Skeletal muscle tissue (tissue), 3 donors: ENCODE measurements at regions not wholly inside any gene's neighbourhood (a gene's known extent, or its start where the extent isn't known, plus 50 kb on each side); places are given as distances from the start of the nearest gene placed in this dataset.
"Not testable (repeated sequence)": the region's sequence is repeated elsewhere in the genome, so short reads cannot be mapped to it uniquely, and the experiment has no call there.

Experiments
- H3K27ac ChIP-seq: one replicate; pipeline ENCODE4 v1.7.0; 2013; ENCODE audit warnings: mild to moderate bottlenecking, low read depth, low read length, inconsistent platforms
- H3K27me3 ChIP-seq, 3 donors: one replicate each; pipeline ENCODE4 v1.7.0; 2013; ENCODE audit warnings: low read length in 3 of 3; ENCODE audit not compliant: control insufficient read depth in 3 of 3, insufficient read depth in 3 of 3
- H3K36me3 ChIP-seq, 3 donors: one replicate each; pipeline ENCODE4 v1.7.0; 2013; ENCODE audit warnings: low read length in 3 of 3; ENCODE audit not compliant: control insufficient read depth in 3 of 3, insufficient read depth in 3 of 3
- H3K4me1 ChIP-seq, 3 donors: one replicate each; pipeline ENCODE4 v1.7.0; 2013; ENCODE audit warnings: low read length in 3 of 3, mild to moderate bottlenecking in 3 of 3; ENCODE audit not compliant: control insufficient read depth in 3 of 3, insufficient read depth in 3 of 3
- H3K4me3 ChIP-seq, 3 donors: one replicate each; pipeline ENCODE4 v1.7.0; 2013; ENCODE audit warnings: low read length in 3 of 3
- H3K9ac ChIP-seq, 3 donors: one replicate each; pipeline ENCODE4 v1.7.0; 2013; ENCODE audit warnings: low read length in 3 of 3, mild to moderate bottlenecking in 3 of 3, moderate library complexity in 2 of 3, low read depth in 1 of 3
- H3K9me3 ChIP-seq, 3 donors: one replicate each; pipeline ENCODE4 v1.7.0; 2013; ENCODE audit warnings: low read length in 3 of 3; ENCODE audit not compliant: control insufficient read depth in 3 of 3
- donor health status: Osteomylitis.

DNA sequence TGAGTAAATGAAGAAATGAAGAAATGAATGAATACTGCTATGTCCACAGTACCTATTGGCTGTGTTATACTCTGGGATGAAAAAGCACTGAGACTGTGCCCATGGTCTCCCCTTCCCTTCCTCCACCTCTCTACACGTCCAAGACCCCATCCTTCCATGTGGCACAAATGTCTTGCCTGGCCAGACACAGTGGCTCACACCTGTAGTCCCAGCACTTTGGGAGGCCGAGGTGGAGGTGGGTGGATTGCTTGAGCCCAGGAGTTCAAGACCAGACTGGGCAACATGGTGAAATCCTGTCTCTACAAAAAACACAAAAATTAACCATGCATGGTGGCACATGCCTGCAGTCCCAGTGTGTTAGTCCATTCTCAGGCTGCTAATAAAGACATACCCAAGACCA, 200.1 kb downstream of the FAM43A start:
- peaks cover 7 to 9% (median 8%) of the 10 kb centered on the region in 3 donors for H3K4me1 ChIP-seq
- H3K36me3 ChIP-seq = no peaks in the 10 kb centered on the region
- no peak overlapping the region for H3K27ac ChIP-seq
- no peaks in the 10 kb centered on the region for H3K27me3 ChIP-seq
- H3K9ac ChIP-seq = no peak overlapping the region
- H3K9me3 ChIP-seq = peaks cover 0 to 4% (median 0%) of the 10 kb centered on the region in 3 donors
- no peak overlapping the region for H3K4me3 ChIP-seq

DNA sequence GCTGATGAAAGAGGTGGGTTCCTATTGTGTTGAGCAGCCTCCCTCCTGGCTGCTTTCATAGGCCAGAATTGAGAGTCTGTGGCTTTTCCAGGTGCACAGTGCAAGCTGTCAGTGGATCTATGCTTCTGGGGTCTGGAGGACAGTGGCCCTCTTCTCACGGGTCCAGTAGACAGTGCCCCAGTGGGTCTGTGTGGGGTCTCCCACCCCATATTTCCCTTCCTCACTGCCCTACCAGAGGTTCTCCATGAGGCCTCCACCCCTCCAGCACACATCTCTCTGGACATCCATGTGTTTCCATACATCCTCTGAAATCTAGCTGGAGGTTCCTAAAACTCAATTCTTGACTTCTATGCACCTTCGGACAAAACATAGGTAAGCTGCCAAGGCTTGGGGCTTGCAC, 201.2 kb downstream of the FAM43A start:
- Histone ChIP-seq H3K27ac (no peak overlapping the region), H3K9me3 (peaks cover 0 to 4% (median 0%) of the 10 kb centered on the region in 3 donors), H3K36me3 (no peaks in the 10 kb centered on the region), H3K27me3 (no peaks in the 10 kb centered on the region), H3K4me3 (no peak overlapping the region), H3K9ac (no peak overlapping the region), H3K4me1 (peaks cover 0 to 2% (median 0%) of the 10 kb centered on the region in 3 donors)

DNA sequence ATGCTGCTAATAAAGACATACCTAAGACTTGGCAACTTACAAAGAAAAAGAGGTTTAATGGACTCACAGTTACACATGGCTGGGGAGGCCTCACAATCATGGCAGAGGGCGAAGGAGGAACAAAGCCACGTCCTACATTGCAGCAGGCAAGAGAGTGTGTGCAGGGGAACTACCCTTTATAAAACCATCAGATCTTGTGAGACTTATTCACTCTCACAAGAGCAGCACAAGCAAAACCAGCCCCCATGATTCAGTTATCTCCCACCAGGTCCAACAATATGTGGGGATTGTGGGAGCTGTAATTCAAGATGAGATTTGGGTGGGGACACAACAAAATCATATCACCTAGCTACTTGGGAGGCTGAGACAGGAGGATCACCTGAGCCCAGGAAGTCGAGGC, 202.4 kb downstream of the FAM43A start:
- not testable (repeated sequence) for H3K9ac ChIP-seq, H3K27ac ChIP-seq, H3K36me3 ChIP-seq, H3K4me1 ChIP-seq, H3K27me3 ChIP-seq, H3K9me3 ChIP-seq, H3K4me3 ChIP-seq

DNA sequence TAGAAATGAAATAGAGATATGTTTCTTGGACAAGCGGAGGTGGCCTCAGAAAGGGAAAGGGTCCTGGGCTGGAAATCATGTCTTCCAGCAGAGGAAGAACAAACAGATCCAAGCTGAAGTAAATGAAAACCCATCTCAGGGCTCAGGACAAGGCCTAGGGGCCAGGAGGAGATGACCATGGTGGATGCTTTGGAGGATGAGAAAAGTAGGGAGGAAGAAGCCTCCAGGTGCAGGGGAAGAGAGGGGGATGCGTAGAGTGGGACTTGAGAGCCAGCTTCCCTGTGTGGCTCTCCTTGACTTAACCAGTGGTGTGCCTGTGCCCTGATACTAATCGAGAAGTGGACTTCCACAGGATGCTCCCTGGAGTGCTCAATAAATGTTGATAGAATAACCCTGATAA, 203.2 kb downstream of the FAM43A start:
- Histone ChIP-seq H3K9ac (no peak overlapping the region), H3K27me3 (no peaks in the 10 kb centered on the region), H3K27ac (no peak overlapping the region), H3K4me3 (no peak overlapping the region), H3K36me3 (no peaks in the 10 kb centered on the region), H3K9me3 (peaks cover 0 to 2% (median 0%) of the 10 kb centered on the region in 3 donors), H3K4me1 (no peaks in the 10 kb centered on the region)

DNA sequence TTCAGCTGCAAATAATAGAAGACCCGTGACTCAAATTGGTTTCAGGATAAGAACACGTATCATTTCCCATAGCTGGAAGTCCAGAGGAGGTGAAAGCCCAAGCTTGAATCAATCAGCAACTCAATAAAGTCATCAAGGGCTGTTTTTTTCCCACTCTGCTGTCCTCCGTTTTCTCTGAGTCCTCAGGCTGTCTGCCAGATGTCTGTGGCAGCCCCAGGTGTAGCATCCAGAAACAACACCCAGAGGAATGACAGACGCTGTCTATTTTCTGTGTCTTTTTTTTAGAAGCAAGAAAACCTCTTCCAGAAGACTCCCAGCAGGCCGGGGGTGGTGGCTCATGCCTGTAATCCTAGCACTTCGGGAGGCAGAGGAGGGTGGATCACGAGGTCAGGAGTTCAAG, 204.4 kb downstream of the FAM43A start:
- H3K4me3 ChIP-seq = no peak overlapping the region
- H3K4me1 ChIP-seq = no peaks in the 10 kb centered on the region
- no peaks in the 10 kb centered on the region for H3K27me3 ChIP-seq
- H3K36me3 ChIP-seq = no peaks in the 10 kb centered on the region
- no peak overlapping the region for H3K27ac ChIP-seq
- peaks cover 0 to 4% (median 0%) of the 10 kb centered on the region in 3 donors for H3K9me3 ChIP-seq
- H3K9ac ChIP-seq = no peak overlapping the region

DNA sequence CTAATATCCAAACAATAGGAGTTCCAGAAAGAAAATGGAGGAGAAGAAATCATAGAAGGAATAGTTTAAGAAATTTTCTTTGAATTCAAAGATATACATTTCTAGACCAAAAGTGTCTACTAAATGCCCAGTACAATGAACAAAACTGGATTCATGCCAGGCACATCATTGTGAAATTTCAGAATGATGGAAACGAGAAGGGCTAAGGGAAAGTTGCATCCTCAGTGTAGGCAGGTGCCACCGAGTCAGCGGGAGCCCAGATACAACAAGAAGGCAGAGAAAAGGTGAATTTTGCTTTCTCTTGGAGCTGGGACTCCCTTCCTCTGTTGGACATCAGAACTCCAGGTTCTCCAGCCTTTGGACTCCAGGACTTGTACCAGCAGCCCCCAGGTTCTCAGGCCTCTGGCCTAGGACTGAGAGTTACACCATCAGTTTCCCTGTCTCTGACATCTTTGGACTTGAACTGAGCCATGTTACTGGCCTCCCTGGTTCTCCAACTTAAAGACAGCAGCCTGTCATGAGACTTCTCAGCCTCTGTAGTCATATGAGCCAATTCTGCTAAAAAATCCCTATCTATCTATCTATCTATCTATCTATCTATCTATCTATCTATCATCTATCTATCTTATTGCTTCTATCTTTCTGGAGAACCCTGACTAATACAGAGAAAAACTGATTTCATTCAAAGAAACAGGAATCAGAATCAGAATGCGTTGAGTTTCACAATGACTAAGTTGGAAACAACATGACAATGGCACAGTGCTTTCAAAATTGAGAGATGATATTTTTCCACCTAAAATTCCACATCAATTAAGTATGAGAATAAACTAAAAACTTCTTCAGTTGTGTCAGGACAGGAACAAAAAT, 207.7 kb downstream of the FAM43A start:
- Histone ChIP-seq H3K9me3 (peaks cover 0 to 4% (median 0%) of the 10 kb centered on the region in 3 donors), H3K9ac (no peak overlapping the region), H3K4me1 (no peaks in the 10 kb centered on the region), H3K27me3 (no peaks in the 10 kb centered on the region), H3K36me3 (no peaks in the 10 kb centered on the region), H3K4me3 (no peak overlapping the region), H3K27ac (no peak overlapping the region)

DNA sequence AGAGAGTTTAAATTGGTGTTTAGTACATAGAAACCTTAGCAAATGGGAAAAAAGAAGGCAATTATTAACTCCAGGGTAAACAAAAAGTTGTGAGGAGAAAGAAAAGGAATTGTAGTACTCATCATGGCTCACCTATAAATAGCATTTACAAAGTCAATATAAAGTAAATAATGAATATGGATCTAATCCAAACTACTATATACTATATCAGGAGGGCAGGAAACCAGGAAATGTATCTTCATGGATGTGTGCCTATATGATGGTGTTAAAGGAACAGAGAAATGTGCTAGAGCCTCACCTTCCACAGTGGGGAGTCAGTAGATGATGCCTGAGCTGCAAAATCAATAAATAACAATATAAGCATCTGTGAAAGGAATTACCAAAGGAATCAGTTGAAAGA, 208.9 kb downstream of the FAM43A start:
- H3K27ac ChIP-seq = no peak overlapping the region
- H3K9me3 ChIP-seq = peaks cover 0 to 4% (median 0%) of the 10 kb centered on the region in 3 donors
- no peaks in the 10 kb centered on the region for H3K4me1 ChIP-seq
- H3K9ac ChIP-seq = no peak overlapping the region
- H3K27me3 ChIP-seq = no peaks in the 10 kb centered on the region
- no peak overlapping the region for H3K4me3 ChIP-seq
- no peaks in the 10 kb centered on the region for H3K36me3 ChIP-seq

DNA sequence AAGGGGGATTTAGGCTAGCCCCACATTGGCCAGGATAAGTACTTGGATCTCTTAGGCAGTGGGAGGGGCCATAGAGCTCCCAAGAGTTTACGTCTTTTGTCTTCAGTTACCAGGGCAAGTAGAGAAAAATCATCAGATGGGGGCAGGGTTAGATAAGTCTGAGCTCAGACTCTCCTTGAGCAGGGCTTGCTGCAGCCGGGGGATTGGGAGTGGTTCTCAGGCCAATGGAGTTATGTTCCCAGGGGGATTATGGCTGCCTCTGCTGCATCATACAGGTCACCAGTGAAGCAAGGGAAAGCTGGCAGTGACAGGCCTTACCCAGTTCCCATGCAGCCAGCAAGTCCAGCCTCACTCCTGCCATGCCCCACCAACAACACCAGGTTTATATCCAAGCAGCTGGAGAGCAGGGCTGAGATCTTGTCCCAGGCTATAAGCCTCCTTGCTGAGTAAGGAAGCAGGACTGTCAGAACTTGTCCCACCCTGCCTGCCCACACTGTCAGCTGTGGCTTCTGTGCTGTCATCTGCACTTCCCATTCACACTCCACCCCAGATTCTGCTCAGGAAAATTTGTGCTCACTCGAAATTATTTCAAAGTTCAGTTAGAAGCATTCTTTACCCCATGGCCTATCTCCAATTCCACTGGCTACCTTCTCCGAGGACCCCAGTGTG, 215.3 kb downstream of the FAM43A start:
- Histone ChIP-seq H3K36me3 (no peaks in the 10 kb centered on the region), H3K27ac (no peak overlapping the region), H3K4me1 (no peaks in the 10 kb centered on the region), H3K9ac (no peak overlapping the region), H3K9me3 (peaks cover 0 to 2% (median 0%) of the 10 kb centered on the region in 3 donors), H3K4me3 (no peak overlapping the region), H3K27me3 (no peaks in the 10 kb centered on the region)

DNA sequence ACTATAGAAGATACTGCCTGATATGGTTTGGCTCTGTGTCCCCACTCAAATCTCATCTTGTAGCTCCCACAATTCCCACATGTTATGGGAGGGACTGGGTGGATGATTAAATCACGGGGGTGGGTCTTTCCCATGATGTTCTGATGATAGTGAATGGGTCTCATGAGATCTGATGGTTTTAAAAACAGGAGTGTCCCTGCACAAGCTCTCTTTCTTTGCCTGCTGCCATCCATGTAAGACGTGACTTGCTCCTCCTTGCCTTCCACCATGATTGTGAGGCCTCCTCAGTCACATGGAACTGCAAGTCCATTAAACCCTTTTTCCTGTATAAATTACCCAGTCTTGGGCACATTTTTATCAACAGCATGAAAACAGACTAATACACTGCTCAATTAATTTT, 217.8 kb downstream of the FAM43A start:
- H3K27ac ChIP-seq, H3K27me3 ChIP-seq, H3K9me3 ChIP-seq, H3K4me3 ChIP-seq, H3K4me1 ChIP-seq, H3K9ac ChIP-seq, H3K36me3 ChIP-seq: not testable (repeated sequence)

DNA sequence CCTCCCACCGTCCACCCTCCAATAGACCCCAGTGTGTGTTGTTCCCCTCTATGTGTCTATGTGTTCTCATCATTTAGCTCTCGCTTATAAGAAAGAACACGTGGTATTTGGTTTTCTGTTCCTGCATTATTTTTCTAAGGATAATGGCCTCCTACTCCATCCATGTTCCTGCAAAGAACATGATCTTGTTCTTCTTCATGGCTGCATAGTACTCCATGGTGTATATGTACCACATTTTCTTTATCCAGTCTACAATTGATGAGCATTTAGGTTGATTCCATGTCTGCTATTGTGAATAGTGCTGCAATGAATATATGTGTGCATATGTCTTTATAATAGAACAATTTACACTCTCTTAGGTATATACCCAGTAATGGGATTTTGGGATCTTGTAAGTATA, 219.3 kb downstream of the FAM43A start:
- not testable (repeated sequence) for H3K4me3 ChIP-seq, H3K36me3 ChIP-seq, H3K9ac ChIP-seq, H3K9me3 ChIP-seq, H3K4me1 ChIP-seq, H3K27me3 ChIP-seq, H3K27ac ChIP-seq
